ENCODE measurements at regions not wholly inside any gene's neighbourhood (a gene's known extent, or its start where the extent isn't known, plus 50 kb on each side); places are given as distances from the start of the nearest gene placed in this dataset.
"Not testable (repeated sequence)": the region's sequence is repeated elsewhere in the genome, so short reads cannot be mapped to it uniquely, and the experiment has no call there.

DNA sequence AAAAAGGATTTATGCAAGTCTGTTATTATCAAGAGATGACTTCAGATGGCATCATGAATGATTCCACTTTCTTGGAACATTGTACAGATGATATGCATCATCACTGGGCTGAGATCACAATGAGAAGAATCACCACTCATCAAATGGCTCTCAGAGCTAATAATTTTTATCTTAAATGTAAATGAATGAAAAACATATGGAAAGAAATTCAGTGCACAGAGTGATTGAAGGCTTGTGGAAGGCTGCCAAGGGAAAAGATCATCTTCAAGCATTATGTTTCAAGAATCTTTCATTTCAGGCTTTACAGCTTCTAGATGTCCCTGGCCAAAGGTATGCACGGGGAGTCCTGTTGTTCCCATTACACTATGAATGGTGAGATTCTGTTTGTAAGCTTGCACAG, 955.7 kb downstream of the TTLL7 start:
- H3K4me3 ChIP-seq, result no peak overlapping the region
- no peak for DNase-seq (ENCODE audit: low spot score)
- H3K27ac ChIP-seq, result no peak overlapping the region
- TF ChIP-seq CTCF (IDR thresholded peaks at IDR 0.05), result no peak

GRCh38 chr1:83039091-83039490, 959.8 kb downstream of the TTLL7 start:
- not testable (repeated sequence) for H3K4me3 ChIP-seq; DNase-seq (ENCODE audit: low spot score); H3K27ac ChIP-seq

GRCh38 chr1:83034851-83035250, 964.1 kb downstream of the TTLL7 start:
- no peak overlapping the region for H3K27ac ChIP-seq
- TF ChIP-seq CTCF (IDR thresholded peaks at IDR 0.05), result no peak
- no peak overlapping the region for H3K4me3 ChIP-seq
- DNase-seq (ENCODE audit: low spot score), result no peak

DNA sequence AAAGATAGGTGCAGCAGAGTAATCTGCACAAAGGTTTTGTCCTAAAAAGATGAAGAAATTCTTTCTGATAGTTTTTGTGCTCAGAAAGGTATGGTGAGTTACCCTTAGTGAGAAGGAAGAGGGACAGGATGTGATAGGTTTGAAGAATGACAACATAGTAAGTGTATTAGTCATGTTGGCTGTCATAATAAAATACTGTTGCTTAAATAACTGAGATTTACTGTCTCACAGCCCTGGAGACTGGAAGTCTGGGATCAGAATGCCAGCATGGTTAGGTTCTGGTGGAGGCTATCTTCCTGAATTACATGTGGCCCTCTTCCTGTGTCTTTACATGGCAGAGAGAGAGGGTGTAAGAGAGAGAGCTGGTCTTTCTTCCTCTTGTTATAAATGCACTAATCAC, 965.2 kb downstream of the TTLL7 start:
- Histone ChIP-seq H3K27ac (no peak overlapping the region), H3K4me3 (no peak overlapping the region)
- no peak for TF ChIP-seq CTCF (IDR thresholded peaks at IDR 0.05)
- DNase-seq (ENCODE audit: low spot score), result no peak

- Histone ChIP-seq H3K27ac (no peak overlapping the region), H3K4me3 (no peak overlapping the region)
- DNase-seq (ENCODE audit: low spot score), result no peak
- no peak for TF ChIP-seq CTCF (IDR thresholded peaks at IDR 0.05)
Measured at GRCh38 chr1:83029916-83030315, 969.0 kb downstream of the TTLL7 start.

DNA sequence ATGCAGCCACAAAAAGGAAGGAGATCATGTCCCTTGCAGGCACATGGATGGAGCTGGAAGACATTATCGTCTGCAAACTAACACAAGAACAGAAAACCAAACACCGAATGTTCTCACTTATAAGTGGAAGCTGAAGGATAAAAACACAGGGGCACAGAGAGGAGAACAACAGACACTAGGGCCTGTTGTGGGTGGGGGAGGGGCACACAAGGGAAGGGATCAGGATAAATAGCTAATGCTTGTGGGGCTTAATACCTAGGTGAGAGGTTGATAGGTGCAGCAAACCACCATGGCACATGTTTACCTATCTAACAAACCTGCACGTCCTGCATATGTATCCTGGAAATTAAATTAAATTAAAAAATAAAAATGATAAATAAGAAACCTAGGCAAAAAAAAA, 969.9 kb downstream of the TTLL7 start:
- no peak overlapping the region for H3K27ac ChIP-seq
- TF ChIP-seq CTCF (IDR thresholded peaks at IDR 0.05), result no peak
- no peak overlapping the region for H3K4me3 ChIP-seq
- no peak for DNase-seq (ENCODE audit: low spot score)

DNA sequence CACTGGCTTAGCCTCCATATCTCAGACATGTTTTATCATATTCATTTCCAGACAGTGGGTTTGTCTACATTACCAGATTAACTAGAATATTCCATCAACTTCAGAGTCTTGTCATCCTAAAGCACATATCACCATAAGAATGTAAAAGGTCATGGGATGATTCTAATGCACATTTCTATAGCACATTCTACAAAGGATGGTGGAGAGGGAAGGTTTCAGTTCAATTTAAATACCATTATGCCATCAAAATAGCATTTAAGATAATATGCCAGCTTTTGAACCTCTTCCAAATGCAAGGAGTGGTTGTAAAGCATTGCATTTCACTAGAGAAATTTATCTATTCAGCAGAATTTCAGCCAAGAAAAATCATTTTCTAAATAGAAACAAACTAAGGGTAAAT, 970.5 kb downstream of the TTLL7 start:
- Histone ChIP-seq H3K27ac (no peak overlapping the region), H3K4me3 (no peak overlapping the region)
- no peak for TF ChIP-seq CTCF (IDR thresholded peaks at IDR 0.05)
- no peak for DNase-seq (ENCODE audit: low spot score)

- Histone ChIP-seq H3K27ac (no peak overlapping the region), H3K4me3 (no peak overlapping the region)
- TF ChIP-seq CTCF (IDR thresholded peaks at IDR 0.05), result no peak
- no peak for DNase-seq (ENCODE audit: low spot score)
Measured at GRCh38 chr1:83027511-83027910, 971.4 kb downstream of the TTLL7 start.

All from coronary artery (tissue), 2 donors.